H1 (cell line): ENCODE measurements at regions not wholly inside any gene's neighbourhood (a gene's known extent, or its start where the extent isn't known, plus 50 kb on each side); places are given as distances from the start of the nearest gene placed in this dataset.

Experiments
- BCL11A ChIP-seq, 2 experiments: IDR thresholded peaks; one replicate each; pipeline ENCODE4 v1.6.1; 2011; ENCODE audit warnings: low read depth in 2 of 2, low read length in 2 of 2, mild to moderate bottlenecking in 2 of 2
- BRCA1 ChIP-seq: IDR thresholded peaks from 2 replicates; pipeline ENCODE4 v1.6.1; 2012; ENCODE audit warnings: low read depth, low read length, improper control_type of control experiment
- CHD7 ChIP-seq: fragments of 300-600 bp; sonication (generic); IDR thresholded peaks from 2 replicates; pipeline ENCODE4 v1.7.1; 2012; ENCODE audit warnings: low read length, moderate library complexity, mild to moderate bottlenecking, inconsistent platforms; ENCODE audit not compliant: insufficient replicate concordance
- CTBP2 ChIP-seq: IDR thresholded peaks from 2 replicates; pipeline ENCODE4 v1.7.0; 2011; ENCODE audit warnings: borderline replicate concordance, mild to moderate bottlenecking, moderate library complexity, mixed read lengths, low read length; ENCODE audit not compliant: insufficient read depth, insufficient read length
- E2F6 ChIP-seq: IDR thresholded peaks from 2 replicates; pipeline ENCODE4 v1.6.1; 2012; ENCODE audit warnings: inconsistent platforms
- EGR1 ChIP-seq: IDR thresholded peaks from 2 replicates; pipeline ENCODE4 v1.6.1; 2011; ENCODE audit warnings: low read depth, low read length, borderline replicate concordance
- USF2 ChIP-seq: IDR thresholded peaks from 2 replicates; pipeline ENCODE4 v1.6.1; 2011; ENCODE audit warnings: low read length, improper control_type of control experiment
- YY1 ChIP-seq: IDR thresholded peaks from 2 replicates; pipeline ENCODE4 v1.6.1; 2011; ENCODE audit warnings: low read depth, mild to moderate bottlenecking, low read length

GRCh38 chr10:84901885-84902284 is 573.5 kb downstream of the CCSER2 start (continued):
- no peak for TF ChIP-seq CTBP2
- TF ChIP-seq CHD7 = no peak
- no peak for TF ChIP-seq BRCA1
- TF ChIP-seq YY1 = no peak
- TF ChIP-seq E2F6 = no peak
- no peak for TF ChIP-seq USF2
- TF ChIP-seq EGR1 = no peak
- TF ChIP-seq BCL11A (IDR thresholded peaks at IDR 0.05; ENCODE audit: low read depth in 2 of 2, low read length in 2 of 2) = no peak
- TF ChIP-seq, all 59 proteins: peak for 0
